IMR-90 (cell line): ENCODE measurements at regions not wholly inside any gene's neighbourhood (a gene's known extent, or its start where the extent isn't known, plus 50 kb on each side); places are given as distances from the start of the nearest gene placed in this dataset.

Experiments used
- ATAC-seq: fragments of 200-7000 bp; cut with Tn5 transposase; 2 replicates; pipeline ENCODE4 v1.9.1; 2020; ENCODE audit warnings: low read depth, mild to moderate bottlenecking, moderate library complexity
- BruUV-seq: library from RNA; stranded (reverse); fragments of 400-500 nt; replicated peaks from 2 replicates; lab custom pipeline; 2021; lab: Mats Ljungman, UMichigan
- CTCF ChIA-PET: fragments of 300-600 bp; formaldehyde crosslinking; extraction: SDS; loops from one replicate; lab custom pipeline; 2021; ENCODE audit warnings: antibody characterized with exemption; lab: Yijun Ruan, JAX
- POLR2A ChIA-PET: fragments of 300-600 bp; sonication (Branson Sonifier 250); formaldehyde crosslinking; loops from one replicate; lab custom pipeline; 2022; ENCODE audit warnings: antibody characterized with exemption; ENCODE audit not compliant: unreplicated experiment; lab: Charles Lee
- DNase-seq: peaks from one replicate; pipeline ENCODE4 v3.0.0; 2013
- H2AFZ ChIP-seq: replicated peaks from 2 replicates; pipeline ENCODE3; 2013; ENCODE audit warnings: low read length, mild to moderate bottlenecking; ENCODE audit not compliant: poor library complexity
- H2AK5ac ChIP-seq: 2 replicates; pipeline ENCODE4 v1.6.1; 2013; ENCODE audit warnings: low read depth, low read length, inconsistent platforms
- H2AK9ac ChIP-seq: replicated peaks from 2 replicates; pipeline ENCODE3; 2013; ENCODE audit warnings: mild to moderate bottlenecking, low read depth, low read length, moderate library complexity; ENCODE audit not compliant: poor library complexity
- H2BK120ac ChIP-seq: 2 replicates; pipeline ENCODE4 v1.6.1; 2013; ENCODE audit warnings: low read depth, low read length, inconsistent platforms
- H2BK15ac ChIP-seq: 3 replicates; pipeline ENCODE4 v1.6.1; 2013; ENCODE audit warnings: low read depth, low read length, inconsistent platforms
- H2BK20ac ChIP-seq: 2 replicates; pipeline ENCODE4 v1.6.1; 2013; ENCODE audit warnings: low read depth, mild to moderate bottlenecking, inconsistent platforms, low read length, moderate library complexity
- H2BK5ac ChIP-seq: 2 replicates; pipeline ENCODE4 v1.6.1; 2013; ENCODE audit warnings: mild to moderate bottlenecking, low read depth, low read length, inconsistent platforms; ENCODE audit not compliant: poor library complexity, severe bottlenecking
- H3K14ac ChIP-seq: replicated peaks from 2 replicates; pipeline ENCODE4 v1.6.1; 2013; ENCODE audit warnings: low read depth, low read length, inconsistent platforms
- H3K18ac ChIP-seq: 2 replicates; pipeline ENCODE4 v1.6.1; 2013; ENCODE audit warnings: low read depth, low read length, control low read depth
- H3K23ac ChIP-seq: 2 replicates; pipeline ENCODE4 v1.6.1; 2013; ENCODE audit warnings: low read depth, low read length, inconsistent platforms
- H3K27ac ChIP-seq: 2 replicates; pipeline ENCODE4 v1.5.1; 2013; ENCODE audit warnings: mild to moderate bottlenecking, control low read depth, low read length; ENCODE audit not compliant: insufficient read depth
- H3K27me3 ChIP-seq: 2 replicates; pipeline ENCODE4 v1.6.1; 2013; ENCODE audit warnings: low read length; ENCODE audit not compliant: control insufficient read depth, insufficient read depth
- H3K36me3 ChIP-seq: 2 replicates; pipeline ENCODE4 v1.6.1; 2013; ENCODE audit warnings: low read length, mixed read lengths; ENCODE audit not compliant: control insufficient read depth, insufficient read depth
- H3K4ac ChIP-seq: 2 replicates; pipeline ENCODE4 v1.6.1; 2013; ENCODE audit warnings: low read depth, low read length, inconsistent platforms
- H3K4me1 ChIP-seq: 2 replicates; pipeline ENCODE4 v1.6.1; 2013; ENCODE audit warnings: low read length, mixed read lengths; ENCODE audit not compliant: control insufficient read depth, insufficient read depth
- H3K4me2 ChIP-seq: 2 replicates; pipeline ENCODE4 v1.6.1; 2013; ENCODE audit warnings: low read depth, mild to moderate bottlenecking, control low read depth, low read length, moderate library complexity
- H3K4me3 ChIP-seq: 2 replicates; pipeline ENCODE4 v1.5.1; 2013; ENCODE audit warnings: low read depth, mild to moderate bottlenecking, control low read depth, low read length, moderate library complexity; ENCODE audit not compliant: insufficient read depth
- H3K56ac ChIP-seq: 2 replicates; pipeline ENCODE4 v1.6.1; 2013; ENCODE audit warnings: low read length, inconsistent platforms; ENCODE audit not compliant: insufficient read depth; ENCODE audit errors: extremely low read depth
- H3K79me1 ChIP-seq, 2 experiments: 2 replicates each; pipeline ENCODE4 v1.6.1; 2013; ENCODE audit warnings: low read length in 2 of 2, inconsistent platforms in 1 of 2, low read depth in 1 of 2
- H3K9ac ChIP-seq: 2 replicates; pipeline ENCODE4 v1.6.1; 2013; ENCODE audit warnings: low read depth, low read length, control low read depth
- H3K9me1 ChIP-seq: 2 replicates; pipeline ENCODE4 v1.6.1; 2013; ENCODE audit warnings: low read length, inconsistent platforms; ENCODE audit not compliant: insufficient read depth
- H3K9me3 ChIP-seq: 2 replicates; pipeline ENCODE4 v1.6.1; 2013; ENCODE audit warnings: low read length; ENCODE audit not compliant: control insufficient read depth, insufficient read depth
- H4K20me1 ChIP-seq: 2 replicates; pipeline ENCODE4 v1.6.1; 2013; ENCODE audit warnings: low read length, inconsistent platforms; ENCODE audit not compliant: insufficient read depth
- H4K5ac ChIP-seq: 2 replicates; pipeline ENCODE4 v1.6.1; 2013; ENCODE audit warnings: mild to moderate bottlenecking, low read depth, low read length, control low read depth
- H4K8ac ChIP-seq, 2 experiments: 2 replicates each; pipeline ENCODE4 v1.6.1; 2013; ENCODE audit warnings: low read depth in 2 of 2, low read length in 2 of 2, control low read depth in 1 of 2, inconsistent platforms in 1 of 2
- H4K91ac ChIP-seq: 2 replicates; pipeline ENCODE4 v1.6.1; 2013; ENCODE audit warnings: low read depth, low read length, inconsistent platforms; ENCODE audit not compliant: insufficient read depth
- CEBPB ChIP-seq: IDR thresholded peaks from 2 replicates; pipeline ENCODE4 v1.6.1; 2012; ENCODE audit warnings: low read depth, low read length, improper control_type of control experiment
- RFX5 ChIP-seq: IDR thresholded peaks from 2 replicates; pipeline ENCODE4 v1.8.0; 2012; ENCODE audit warnings: low read depth, mild to moderate bottlenecking, low read length, moderate library complexity
- WGBS, 2 experiments: methylation state at CpG; one replicate each; pipeline versions ENCODE4 v1.1.5 to v1.1.7; 2013; ENCODE audit warnings: missing lambda C conversion rate in 2 of 2; ENCODE audit not compliant: insufficient read length in 1 of 2; ENCODE audit errors: extremely low coverage in 2 of 2; 5-methylcytosine and 5-hydroxymethylcytosine counted together
- dilution Hi-C: fragments of 300-500 bp; cut with HindIII; formaldehyde crosslinking; loops from one replicate; pipeline ENCODE4 v1.14.3; 2018; ENCODE audit warnings: low sequenced_read_pairs; ENCODE audit not compliant: unreplicated experiment
- in situ Hi-C: fragments of 300-500 bp; cut with MboI; formaldehyde crosslinking; loops from 3 replicates; pipeline ENCODE4 v1.14.3; 2019; ENCODE audit warnings: low sequenced_read_pairs, inconsistent platforms, mixed read lengths
- intact Hi-C: fragments of 100-400 bp; cut with micrococcal nuclease; formaldehyde crosslinking; loops from 2 replicates; pipeline ENCODE4 v1.10.0; 2022

DNA sequence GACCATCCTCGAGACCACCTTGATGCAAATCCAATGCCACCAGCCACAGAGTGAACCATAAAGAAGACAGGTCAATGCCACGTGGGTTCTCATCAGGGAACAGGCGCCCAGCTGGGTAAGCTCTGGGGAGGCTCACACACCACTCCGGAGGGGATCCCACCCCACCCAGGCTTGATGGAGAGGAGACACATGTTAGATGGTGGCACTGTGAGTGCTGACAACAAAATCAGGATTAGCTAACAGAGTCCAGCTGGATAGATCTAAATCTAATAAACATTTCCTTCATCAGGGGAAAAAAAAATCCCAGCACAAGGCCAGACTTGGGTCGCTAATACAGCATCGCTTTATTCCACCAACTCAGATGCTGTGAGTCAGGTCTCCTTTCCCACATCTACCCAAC lies 132.2 kb upstream of the TNR start:
- in situ Hi-C loops = no loop called here
- POLR2A ChIA-PET = no interaction called here
- Histone ChIP-seq H3K23ac (no peak overlapping the region), H3K4me1 (no peaks in the 10 kb centered on the region), H3K27ac (no peak overlapping the region), H3K18ac (no peak overlapping the region), H3K4me3 (no peak overlapping the region), H3K9ac (no peak overlapping the region), H4K20me1 (no peaks in the 10 kb centered on the region), H2AK5ac (no peak overlapping the region), H4K5ac (no peak overlapping the region), H3K36me3 (no peaks in the 10 kb centered on the region), H2AFZ (peak overlapping the region; percentile 3), H4K91ac (no peak overlapping the region), H3K56ac (no peak overlapping the region), H3K4ac (no peak overlapping the region), H3K9me3 (no peaks in the 10 kb centered on the region; the same call in 1 of the 2 replicates), H2BK20ac (no peak overlapping the region), H3K27me3 (peaks cover 2% of the 10 kb centered on the region; the same call in 1 of the 2 replicates), H3K4me2 (no peak overlapping the region), H2BK15ac (no peak overlapping the region), H3K14ac (no peak overlapping the region), H4K8ac (no peak overlapping the region), H2BK5ac (no peak overlapping the region), H2AK9ac (no peak overlapping the region), H3K79me1 (no peaks in the 10 kb centered on the region), H2BK120ac (no peak overlapping the region), H3K9me1 (no peaks in the 10 kb centered on the region)
- ATAC-seq (no peak), DNase-seq (no peak)
- TF ChIP-seq RFX5 (no peak), CEBPB (no peak)
- intact Hi-C loops = no loop called here
- dilution Hi-C loops = no loop called here
- no CpG with 5 or more reads among the region's 6 CpGs for WGBS, 2 experiments
- no TSS peak for BruUV-seq
- CTCF ChIA-PET = no interaction called here
